ENCODE measurements at regions not wholly inside any gene's neighbourhood (a gene's known extent, or its start where the extent isn't known, plus 50 kb on each side); places are given as distances from the start of the nearest gene placed in this dataset.

DNA sequence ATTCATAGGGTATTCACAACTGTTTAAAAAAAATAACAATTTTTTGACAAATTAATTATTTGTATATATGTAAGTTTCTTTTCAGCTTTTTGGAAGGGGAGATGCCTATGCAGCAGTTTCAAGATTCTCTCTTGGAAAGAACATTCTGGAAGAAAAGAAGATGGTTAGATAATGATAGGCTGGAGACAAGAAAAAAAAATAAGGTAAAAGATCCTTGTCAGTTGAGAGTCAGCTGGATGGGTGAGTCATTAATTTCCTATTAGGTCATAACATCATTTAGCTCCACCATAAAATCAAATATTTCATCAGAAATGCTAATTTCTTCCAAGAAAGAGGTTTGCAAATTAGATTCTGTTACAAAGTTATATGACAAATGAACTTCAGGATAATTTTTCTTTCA, 880.4 kb downstream of the EPHA7 start:
- no peak for DNase-seq (ENCODE audit: low read depth, low spot score)
- no peak overlapping the region for H3K4me3 ChIP-seq
- no peak overlapping the region for H3K4me2 ChIP-seq (ENCODE audit: control insufficient read depth, insufficient read depth)
- no peaks in the 10 kb centered on the region for H3K9me3 ChIP-seq (replicated peaks; ENCODE audit: control insufficient read depth, insufficient read depth, low read length)
- ChIA-PET POLR2A (no interaction called here), CTCF (no interaction called here), SMC1A (ENCODE audit: uncharacterized antibody, unreplicated experiment) (interaction anchor here (1.2 kb wide), 1 partner anchor 99 kb away, joined by 3 read pairs; no protein-coding TSS in a partner anchor), RAD21 (ENCODE audit: unreplicated experiment) (no interaction called here)
- in situ Hi-C loops (cut with MboI) (no loop called here), intact Hi-C loops (cut with micrococcal nuclease; ENCODE audit: unreplicated experiment) (no loop called here)
- H3K27ac ChIP-seq (ENCODE audit: control insufficient read depth, insufficient read depth) = no peak overlapping the region
- H2AFZ ChIP-seq (ENCODE audit: control insufficient read depth, low read depth, low read length) = no peak overlapping the region
- no peak for FAIRE-seq
- H3K4me1 ChIP-seq (ENCODE audit: control insufficient read depth, insufficient read depth, low read length) = no peaks in the 10 kb centered on the region
- ATAC-seq = no peak
- BruUV-seq (replicated peaks) = no TSS peak
- no peaks in the 10 kb centered on the region for H3K36me3 ChIP-seq (ENCODE audit: control insufficient read depth in 2 of 2, insufficient read depth in 2 of 2, low read length in 1 of 2)
- TF ChIP-seq, protein P1, sequence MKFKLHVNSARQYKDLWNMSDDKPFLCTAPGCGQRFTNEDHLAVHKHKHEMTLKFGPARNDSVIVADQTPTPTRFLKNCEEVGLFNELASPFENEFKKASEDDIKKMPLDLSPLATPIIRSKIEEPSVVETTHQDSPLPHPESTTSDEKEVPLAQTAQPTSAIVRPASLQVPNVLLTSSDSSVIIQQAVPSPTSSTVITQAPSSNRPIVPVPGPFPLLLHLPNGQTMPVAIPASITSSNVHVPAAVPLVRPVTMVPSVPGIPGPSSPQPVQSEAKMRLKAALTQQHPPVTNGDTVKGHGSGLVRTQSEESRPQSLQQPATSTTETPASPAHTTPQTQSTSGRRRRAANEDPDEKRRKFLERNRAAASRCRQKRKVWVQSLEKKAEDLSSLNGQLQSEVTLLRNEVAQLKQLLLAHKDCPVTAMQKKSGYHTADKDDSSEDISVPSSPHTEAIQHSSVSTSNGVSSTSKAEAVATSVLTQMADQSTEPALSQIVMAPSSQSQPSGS (IDR thresholded peaks at IDR 0.05; ENCODE audit: low read length) = no peak
- no peak for TF ChIP-seq MTA3 (IDR thresholded peaks at IDR 0.05; ENCODE audit: borderline replicate concordance, low read length)
- TF ChIP-seq FOXM1 (IDR thresholded peaks at IDR 0.05; ENCODE audit: low read depth, low read length) = no peak
- no peak for TF ChIP-seq NBN (IDR thresholded peaks at IDR 0.05)
- TF ChIP-seq, protein P2, sequence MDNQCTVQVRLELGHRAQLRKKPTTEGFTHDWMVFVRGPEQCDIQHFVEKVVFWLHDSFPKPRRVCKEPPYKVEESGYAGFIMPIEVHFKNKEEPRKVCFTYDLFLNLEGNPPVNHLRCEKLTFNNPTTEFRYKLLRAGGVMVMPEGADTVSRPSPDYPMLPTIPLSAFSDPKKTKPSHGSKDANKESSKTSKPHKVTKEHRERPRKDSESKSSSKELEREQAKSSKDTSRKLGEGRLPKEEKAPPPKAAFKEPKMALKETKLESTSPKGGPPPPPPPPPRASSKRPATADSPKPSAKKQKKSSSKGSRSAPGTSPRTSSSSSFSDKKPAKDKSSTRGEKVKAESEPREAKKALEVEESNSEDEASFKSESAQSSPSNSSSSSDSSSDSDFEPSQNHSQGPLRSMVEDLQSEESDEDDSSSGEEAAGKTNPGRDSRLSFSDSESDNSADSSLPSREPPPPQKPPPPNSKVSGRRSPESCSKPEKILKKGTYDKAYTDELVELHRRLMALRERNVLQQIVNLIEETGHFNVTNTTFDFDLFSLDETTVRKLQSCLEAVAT (IDR thresholded peaks at IDR 0.05) = no peak
- no peak for TF ChIP-seq YY1 (IDR thresholded peaks at IDR 0.05; ENCODE audit: low read depth, low read length)
- no peak for TF ChIP-seq NFYA (IDR thresholded peaks at IDR 0.05; ENCODE audit: borderline replicate concordance, low read depth, low read length)
- TF ChIP-seq CREM (IDR thresholded peaks at IDR 0.05; ENCODE audit: low read depth) = no peak
- no peak for TF ChIP-seq BACH1 (IDR thresholded peaks at IDR 0.05; ENCODE audit: borderline replicate concordance)
- no peak for TF ChIP-seq PML (IDR thresholded peaks at IDR 0.05; ENCODE audit: low read length)
- TF ChIP-seq, protein P3, sequence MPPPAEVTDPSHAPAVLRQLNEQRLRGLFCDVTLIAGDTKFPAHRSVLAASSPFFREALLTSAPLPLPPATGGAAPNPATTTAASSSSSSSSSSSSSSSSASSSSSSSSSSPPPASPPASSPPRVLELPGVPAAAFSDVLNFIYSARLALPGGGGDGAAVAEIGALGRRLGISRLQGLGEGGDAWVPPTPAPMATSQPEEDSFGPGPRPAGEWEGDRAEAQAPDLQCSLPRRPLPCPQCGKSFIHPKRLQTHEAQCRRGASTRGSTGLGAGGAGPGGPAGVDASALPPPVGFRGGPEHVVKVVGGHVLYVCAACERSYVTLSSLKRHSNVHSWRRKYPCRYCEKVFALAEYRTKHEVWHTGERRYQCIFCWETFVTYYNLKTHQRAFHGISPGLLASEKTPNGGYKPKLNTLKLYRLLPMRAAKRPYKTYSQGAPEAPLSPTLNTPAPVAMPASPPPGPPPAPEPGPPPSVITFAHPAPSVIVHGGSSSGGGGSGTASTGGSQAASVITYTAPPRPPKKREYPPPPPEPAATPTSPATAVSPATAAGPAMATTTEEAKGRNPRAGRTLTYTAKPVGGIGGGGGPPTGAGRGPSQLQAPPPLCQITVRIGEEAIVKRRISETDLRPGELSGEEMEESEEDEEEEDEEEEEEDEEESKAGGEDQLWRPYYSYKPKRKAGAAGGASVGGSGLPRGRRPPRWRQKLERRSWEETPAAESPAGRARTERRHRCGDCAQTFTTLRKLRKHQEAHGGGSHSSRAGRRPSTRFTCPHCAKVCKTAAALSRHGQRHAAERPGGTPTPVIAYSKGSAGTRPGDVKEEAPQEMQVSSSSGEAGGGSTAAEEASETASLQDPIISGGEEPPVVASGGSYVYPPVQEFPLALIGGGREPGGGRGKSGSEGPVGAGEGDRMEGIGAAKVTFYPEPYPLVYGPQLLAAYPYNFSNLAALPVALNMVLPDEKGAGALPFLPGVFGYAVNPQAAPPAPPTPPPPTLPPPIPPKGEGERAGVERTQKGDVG (CRISPR knock-in tag; IDR thresholded peaks at IDR 0.05) = no peak
- TF ChIP-seq ZNF622 (IDR thresholded peaks at IDR 0.05) = no peak
- TF ChIP-seq, protein P4, sequence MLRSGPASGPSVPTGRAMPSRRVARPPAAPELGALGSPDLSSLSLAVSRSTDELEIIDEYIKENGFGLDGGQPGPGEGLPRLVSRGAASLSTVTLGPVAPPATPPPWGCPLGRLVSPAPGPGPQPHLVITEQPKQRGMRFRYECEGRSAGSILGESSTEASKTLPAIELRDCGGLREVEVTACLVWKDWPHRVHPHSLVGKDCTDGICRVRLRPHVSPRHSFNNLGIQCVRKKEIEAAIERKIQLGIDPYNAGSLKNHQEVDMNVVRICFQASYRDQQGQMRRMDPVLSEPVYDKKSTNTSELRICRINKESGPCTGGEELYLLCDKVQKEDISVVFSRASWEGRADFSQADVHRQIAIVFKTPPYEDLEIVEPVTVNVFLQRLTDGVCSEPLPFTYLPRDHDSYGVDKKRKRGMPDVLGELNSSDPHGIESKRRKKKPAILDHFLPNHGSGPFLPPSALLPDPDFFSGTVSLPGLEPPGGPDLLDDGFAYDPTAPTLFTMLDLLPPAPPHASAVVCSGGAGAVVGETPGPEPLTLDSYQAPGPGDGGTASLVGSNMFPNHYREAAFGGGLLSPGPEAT (IDR thresholded peaks at IDR 0.05; ENCODE audit: low read depth) = no peak
- no peak for TF ChIP-seq ZSCAN29 (IDR thresholded peaks at IDR 0.05)
- no peak for TF ChIP-seq BHLHE40 (IDR thresholded peaks at IDR 0.05; ENCODE audit: borderline replicate concordance in 1 of 2, low read depth in 2 of 2, low read length in 1 of 2)
- TF ChIP-seq, protein P5, sequence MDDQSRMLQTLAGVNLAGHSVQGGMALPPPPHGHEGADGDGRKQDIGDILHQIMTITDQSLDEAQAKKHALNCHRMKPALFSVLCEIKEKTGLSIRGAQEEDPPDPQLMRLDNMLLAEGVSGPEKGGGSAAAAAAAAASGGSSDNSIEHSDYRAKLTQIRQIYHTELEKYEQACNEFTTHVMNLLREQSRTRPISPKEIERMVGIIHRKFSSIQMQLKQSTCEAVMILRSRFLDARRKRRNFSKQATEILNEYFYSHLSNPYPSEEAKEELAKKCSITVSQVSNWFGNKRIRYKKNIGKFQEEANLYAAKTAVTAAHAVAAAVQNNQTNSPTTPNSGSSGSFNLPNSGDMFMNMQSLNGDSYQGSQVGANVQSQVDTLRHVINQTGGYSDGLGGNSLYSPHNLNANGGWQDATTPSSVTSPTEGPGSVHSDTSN (IDR thresholded peaks at IDR 0.05; ENCODE audit: insufficient replicate concordance, low read depth, low read length) = no peak
- no peaks in the 10 kb centered on the region for H3K79me2 ChIP-seq (ENCODE audit: control insufficient read depth, insufficient read depth, low read length)
- no peak overlapping the region for H3K9ac ChIP-seq (ENCODE audit: control insufficient read depth, insufficient read depth, low read length)
- no peaks in the 10 kb centered on the region for H3K27me3 ChIP-seq (replicated peaks in 1 of 2; ENCODE audit: control insufficient read depth in 2 of 2, insufficient read depth in 2 of 2, low read length in 1 of 2)
- H4K20me1 ChIP-seq (ENCODE audit: control insufficient read depth, insufficient read depth) = no peaks in the 10 kb centered on the region

Data from GM12878 (cell line).